ENCODE measurements at regions not wholly inside any gene's neighbourhood (a gene's known extent, or its start where the extent isn't known, plus 50 kb on each side); places are given as distances from the start of the nearest gene placed in this dataset.

DNA sequence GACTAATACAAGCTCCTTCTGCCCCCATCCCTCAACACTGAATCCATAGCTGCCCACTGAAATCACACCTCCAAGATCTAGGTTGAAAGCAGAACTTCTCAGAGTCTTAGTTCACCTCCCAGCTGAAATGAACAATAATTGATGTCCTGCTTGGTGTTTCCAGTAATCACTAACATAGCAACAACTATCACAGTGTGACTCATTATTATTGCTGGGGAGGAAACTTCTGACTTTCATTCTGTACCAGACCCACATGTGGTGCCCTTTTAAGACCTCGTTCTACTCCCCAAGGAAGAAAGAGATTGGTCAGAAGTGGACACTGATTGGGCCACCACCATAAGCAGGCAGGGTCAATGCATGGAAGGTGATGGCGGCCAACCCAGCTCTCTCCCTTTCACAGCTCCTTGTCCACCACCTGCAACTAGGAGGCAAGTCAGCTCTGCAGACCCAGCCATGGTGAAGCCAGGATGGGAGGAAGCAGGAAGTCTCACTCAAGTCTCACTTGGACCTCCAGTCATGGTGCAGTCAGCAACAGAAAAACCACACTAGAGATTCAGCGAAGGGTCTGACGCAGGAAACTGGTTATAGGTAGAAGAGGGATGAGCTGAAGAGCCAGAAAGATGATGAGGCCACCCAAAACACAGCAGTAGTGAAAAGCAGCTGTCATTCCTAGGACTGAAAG is 720.2 kb downstream of the PTPRU start:
- no peaks in the 10 kb centered on the region for H3K27me3 ChIP-seq (ENCODE audit: control insufficient read depth in 1 of 2, insufficient read depth in 2 of 2, low read length in 2 of 2)
- H3K36me3 ChIP-seq (replicated peaks in 1 of 2; ENCODE audit: control insufficient read depth in 1 of 2, insufficient read depth in 2 of 2, low read length in 2 of 2) = no peaks in the 10 kb centered on the region
- BruUV-seq (replicated peaks) = no TSS peak
- no peak overlapping the region for H3K4me3 ChIP-seq (replicated peaks in 1 of 3; ENCODE audit: insufficient read depth in 1 of 3, low read depth in 2 of 3, low read length in 3 of 3)
- 11% methylated on average over 4 of the region's 4 CpGs for WGBS (ENCODE audit: low lambda C conversion rate)
- no peaks in the 10 kb centered on the region for H3K9me3 ChIP-seq (ENCODE audit: low read length)
- POLR2A ChIA-PET = no interaction called here
- CTCF ChIA-PET (ENCODE audit: low intra/inter-chr PET ratio, low total read pairs) = no interaction called here
- H3K27ac ChIP-seq (ENCODE audit: extremely low read length, insufficient read depth, low read length) = no peak overlapping the region
- no peak overlapping the region for H3K4me2 ChIP-seq (ENCODE audit: low read depth, low read length)
- ATAC-seq = no peak
- no peaks in the 10 kb centered on the region for H4K20me1 ChIP-seq (ENCODE audit: insufficient read depth, low read length)
- H2AFZ ChIP-seq (ENCODE audit: low read length) = no peak overlapping the region
- in situ Hi-C loops (cut with HindIII; ENCODE audit: extremely low pct_ligation_motif_present, low pct_unique_long_range_greater_than_20kb) (no loop called here), intact Hi-C loops (cut with micrococcal nuclease; ENCODE audit: unreplicated experiment) (no loop called here)
- no peak overlapping the region for H3K9ac ChIP-seq (ENCODE audit: insufficient read depth, low read depth, low read length)
- DNase-seq (ENCODE audit: low spot score) = no peak
- H3K4me1 ChIP-seq (ENCODE audit: insufficient read depth, low read length) = no peaks in the 10 kb centered on the region
- TF ChIP-seq SIN3A (IDR thresholded peaks at IDR 0.05; ENCODE audit: borderline replicate concordance, low read depth, low read length) = no peak
- no peak for TF ChIP-seq ZNF382 (CRISPR knock-in tag; IDR thresholded peaks at IDR 0.05; ENCODE audit: borderline replicate concordance)
- no peak for TF ChIP-seq ZNF354B (CRISPR knock-in tag; IDR thresholded peaks at IDR 0.05)
- no peak for TF ChIP-seq ZSCAN12 (CRISPR knock-in tag; IDR thresholded peaks at IDR 0.05)
- no peak for TF ChIP-seq ZNF557 (CRISPR knock-in tag; IDR thresholded peaks at IDR 0.05)
- TF ChIP-seq CBX1 (IDR thresholded peaks at IDR 0.05; ENCODE audit: low read depth) = no peak
- TF ChIP-seq MLLT10 (CRISPR knock-in tag; IDR thresholded peaks at IDR 0.05) = no peak
- no peak for TF ChIP-seq ZNF577 (CRISPR knock-in tag; IDR thresholded peaks at IDR 0.05; ENCODE audit: borderline replicate concordance, low read depth)
- TF ChIP-seq ZNF282 (IDR thresholded peaks at IDR 0.05; ENCODE audit: partially characterized antibody) = no peak
- no peak for TF ChIP-seq ZMYM4 (CRISPR knock-in tag; IDR thresholded peaks at IDR 0.05)
- no peaks in the 10 kb centered on the region for H3K79me2 ChIP-seq (ENCODE audit: insufficient read depth, low read length)
- FAIRE-seq = no peak

DNA sequence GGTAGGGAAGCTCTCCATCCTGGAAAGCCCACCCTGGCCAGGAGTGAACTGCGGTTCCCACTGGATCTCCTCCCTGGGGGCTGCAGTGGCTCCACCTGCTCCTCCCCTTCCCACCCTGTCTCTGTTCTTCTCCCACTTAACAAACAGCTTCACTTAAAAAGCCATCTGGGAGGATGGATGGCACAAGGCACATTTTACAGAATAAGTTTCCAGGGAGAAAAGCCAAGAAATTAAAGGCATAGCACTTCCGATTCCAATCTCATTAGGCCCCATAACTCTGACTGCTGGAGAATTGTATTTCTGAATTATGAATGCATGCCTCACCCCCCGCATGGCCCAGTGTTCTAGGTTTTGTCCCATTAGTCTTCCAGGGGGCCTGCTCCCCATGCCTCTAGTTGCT is 718.3 kb downstream of the PTPRU start:
- DNase-seq (ENCODE audit: low spot score) (no peak), ATAC-seq (no peak), FAIRE-seq (no peak)
- no peaks in the 10 kb centered on the region for H3K79me2 ChIP-seq (ENCODE audit: insufficient read depth, low read length)
- no peaks in the 10 kb centered on the region for H4K20me1 ChIP-seq (ENCODE audit: insufficient read depth, low read length)
- no peak overlapping the region for H3K9ac ChIP-seq (ENCODE audit: insufficient read depth, low read depth, low read length)
- H2AFZ ChIP-seq (ENCODE audit: low read length) = no peak overlapping the region
- in situ Hi-C loops (cut with HindIII; ENCODE audit: extremely low pct_ligation_motif_present, low pct_unique_long_range_greater_than_20kb) = no loop called here
- ChIA-PET POLR2A (no interaction called here), CTCF (ENCODE audit: low intra/inter-chr PET ratio, low total read pairs) (no interaction called here)
- H3K9me3 ChIP-seq (ENCODE audit: low read length) = no peaks in the 10 kb centered on the region
- TF ChIP-seq ARHGAP35 (CRISPR knock-in tag; IDR thresholded peaks at IDR 0.05; ENCODE audit: borderline replicate concordance) (no peak), REXO4 (CRISPR knock-in tag; IDR thresholded peaks at IDR 0.05; ENCODE audit: borderline replicate concordance) (no peak), KDM1A (CRISPR knock-in tag; IDR thresholded peaks at IDR 0.05) (no peak)
- TF ChIP-seq, protein P1, sequence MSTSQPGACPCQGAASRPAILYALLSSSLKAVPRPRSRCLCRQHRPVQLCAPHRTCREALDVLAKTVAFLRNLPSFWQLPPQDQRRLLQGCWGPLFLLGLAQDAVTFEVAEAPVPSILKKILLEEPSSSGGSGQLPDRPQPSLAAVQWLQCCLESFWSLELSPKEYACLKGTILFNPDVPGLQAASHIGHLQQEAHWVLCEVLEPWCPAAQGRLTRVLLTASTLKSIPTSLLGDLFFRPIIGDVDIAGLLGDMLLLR (CRISPR knock-in tag; IDR thresholded peaks at IDR 0.05) = no peak
- 8% methylated on average over 3 of the region's 3 CpGs for WGBS (ENCODE audit: low lambda C conversion rate)
- H3K27me3 ChIP-seq (ENCODE audit: control insufficient read depth in 1 of 2, insufficient read depth in 2 of 2, low read length in 2 of 2) = no peaks in the 10 kb centered on the region
- no peaks in the 10 kb centered on the region for H3K4me1 ChIP-seq (ENCODE audit: insufficient read depth, low read length)
- no TSS peak for BruUV-seq (replicated peaks)
- H3K4me2 ChIP-seq (ENCODE audit: low read depth, low read length) = no peak overlapping the region
- intact Hi-C loops (cut with micrococcal nuclease; ENCODE audit: unreplicated experiment) = no loop called here
- H3K4me3 ChIP-seq (replicated peaks in 1 of 3; ENCODE audit: insufficient read depth in 1 of 3, low read depth in 2 of 3, low read length in 3 of 3) = no peak overlapping the region
- no peak overlapping the region for H3K27ac ChIP-seq (ENCODE audit: extremely low read length, insufficient read depth, low read length)
- H3K36me3 ChIP-seq (replicated peaks in 1 of 2; ENCODE audit: control insufficient read depth in 1 of 2, insufficient read depth in 2 of 2, low read length in 2 of 2) = no peaks in the 10 kb centered on the region
